ENCODE measurements at regions not wholly inside any gene's neighbourhood (a gene's known extent, or its start where the extent isn't known, plus 50 kb on each side); places are given as distances from the start of the nearest gene placed in this dataset.

DNA sequence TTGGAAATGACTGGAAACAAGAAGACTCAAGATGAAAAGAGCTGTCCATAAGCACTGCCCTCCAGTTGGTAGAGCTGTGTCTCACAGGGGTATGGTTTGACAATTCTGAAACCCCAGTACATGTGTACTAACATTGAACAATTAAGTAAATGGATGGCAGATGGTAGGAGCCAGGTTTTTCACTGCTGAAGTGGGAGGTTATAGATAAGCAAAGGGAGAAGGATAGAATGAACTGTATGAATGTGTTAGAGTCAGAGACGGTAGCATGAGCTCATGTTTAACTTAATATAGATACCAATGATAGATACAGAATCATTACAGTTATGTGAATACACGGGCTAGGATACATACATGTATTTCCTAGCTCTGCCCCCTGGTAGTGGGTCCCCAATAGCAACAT, 95.0 kb upstream of the SIRPA start:
- TF ChIP-seq CTCF (CRISPR knock-in tag; IDR thresholded peaks at IDR 0.05), result no peak
- TF ChIP-seq MAZ (IDR thresholded peaks at IDR 0.05; ENCODE audit: borderline replicate concordance, low read depth, low read length), result no peak
- TF ChIP-seq MAZ (CRISPR knock-in tag; IDR thresholded peaks at IDR 0.05; ENCODE audit: low read depth), result no peak
- no peak for TF ChIP-seq RAD21 (CRISPR knock-in tag; IDR thresholded peaks at IDR 0.05)
- no peak for TF ChIP-seq MAFF (IDR thresholded peaks at IDR 0.05; ENCODE audit: low read depth, low read length)
- no peak for TF ChIP-seq ATF2 (CRISPR knock-in tag; IDR thresholded peaks at IDR 0.05)
- TF ChIP-seq EZH2 (conservative IDR thresholded peaks at IDR 0.05; ENCODE audit: low read depth, low read length), result no peak
- TF ChIP-seq, protein P1, sequence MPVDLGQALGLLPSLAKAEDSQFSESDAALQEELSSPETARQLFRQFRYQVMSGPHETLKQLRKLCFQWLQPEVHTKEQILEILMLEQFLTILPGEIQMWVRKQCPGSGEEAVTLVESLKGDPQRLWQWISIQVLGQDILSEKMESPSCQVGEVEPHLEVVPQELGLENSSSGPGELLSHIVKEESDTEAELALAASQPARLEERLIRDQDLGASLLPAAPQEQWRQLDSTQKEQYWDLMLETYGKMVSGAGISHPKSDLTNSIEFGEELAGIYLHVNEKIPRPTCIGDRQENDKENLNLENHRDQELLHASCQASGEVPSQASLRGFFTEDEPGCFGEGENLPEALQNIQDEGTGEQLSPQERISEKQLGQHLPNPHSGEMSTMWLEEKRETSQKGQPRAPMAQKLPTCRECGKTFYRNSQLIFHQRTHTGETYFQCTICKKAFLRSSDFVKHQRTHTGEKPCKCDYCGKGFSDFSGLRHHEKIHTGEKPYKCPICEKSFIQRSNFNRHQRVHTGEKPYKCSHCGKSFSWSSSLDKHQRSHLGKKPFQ (CRISPR knock-in tag; IDR thresholded peaks at IDR 0.05; ENCODE audit: insufficient replicate concordance), result no peak
- no peak for TF ChIP-seq ZNF891 (CRISPR knock-in tag; IDR thresholded peaks at IDR 0.05)

Measured in HepG2 (cell line).